ENCODE measurements at regions not wholly inside any gene's neighbourhood (a gene's known extent, or its start where the extent isn't known, plus 50 kb on each side); places are given as distances from the start of the nearest gene placed in this dataset.

- no peaks in the 10 kb centered on the region for H3K36me3 ChIP-seq (ENCODE audit: control insufficient read depth, insufficient read depth, low read length)
- H3K4me1 ChIP-seq = no peaks in the 10 kb centered on the region
- H2AFZ ChIP-seq = no peak overlapping the region
- no peak overlapping the region for H3K4me2 ChIP-seq (ENCODE audit: low read length)
- no peak overlapping the region for H3K27ac ChIP-seq
- no peak overlapping the region for H3K9ac ChIP-seq
- no peaks in the 10 kb centered on the region for H3K9me3 ChIP-seq (ENCODE audit: control insufficient read depth, low read length)
- H3K79me2 ChIP-seq = no peaks in the 10 kb centered on the region
- H3K4me3 ChIP-seq (ENCODE audit: low read depth, low read length) = no peak overlapping the region
- no peak for TF ChIP-seq CTCF (IDR thresholded peaks at IDR 0.05)
- no peaks in the 10 kb centered on the region for H3K27me3 ChIP-seq (ENCODE audit: control insufficient read depth, insufficient read depth, low read length)
Observed at GRCh38 chr3:159626598-159626997, 362.0 kb upstream of the IL12A start.

- Histone ChIP-seq H3K9me3 (ENCODE audit: control insufficient read depth, low read length) (no peaks in the 10 kb centered on the region), H3K4me2 (ENCODE audit: low read length) (no peak overlapping the region), H3K27me3 (ENCODE audit: control insufficient read depth, insufficient read depth, low read length) (no peaks in the 10 kb centered on the region), H3K36me3 (ENCODE audit: control insufficient read depth, insufficient read depth, low read length) (no peaks in the 10 kb centered on the region), H3K79me2 (no peaks in the 10 kb centered on the region), H2AFZ (no peak overlapping the region), H3K4me3 (ENCODE audit: low read depth, low read length) (no peak overlapping the region), H3K4me1 (no peaks in the 10 kb centered on the region), H3K27ac (no peak overlapping the region), H3K9ac (no peak overlapping the region)
- TF ChIP-seq CTCF (IDR thresholded peaks at IDR 0.05) = no peak
Observed at GRCh38 chr3:159627229-159627628, 361.4 kb upstream of the IL12A start.

- no peak overlapping the region for H2AFZ ChIP-seq
- H3K36me3 ChIP-seq (ENCODE audit: control insufficient read depth, insufficient read depth, low read length) = no peaks in the 10 kb centered on the region
- no peaks in the 10 kb centered on the region for H3K79me2 ChIP-seq
- no peak for TF ChIP-seq CTCF (IDR thresholded peaks at IDR 0.05)
- no peak overlapping the region for H3K4me2 ChIP-seq (ENCODE audit: low read length)
- H3K9me3 ChIP-seq (ENCODE audit: control insufficient read depth, low read length) = no peaks in the 10 kb centered on the region
- no peak overlapping the region for H3K4me3 ChIP-seq (ENCODE audit: low read depth, low read length)
- no peaks in the 10 kb centered on the region for H3K4me1 ChIP-seq
- H3K27me3 ChIP-seq (ENCODE audit: control insufficient read depth, insufficient read depth, low read length) = no peaks in the 10 kb centered on the region
- H3K9ac ChIP-seq = no peak overlapping the region
- H3K27ac ChIP-seq = no peak overlapping the region
Observed at GRCh38 chr3:159627634-159628033, 361.0 kb upstream of the IL12A start.

GRCh38 chr3:159629329-159630084 lies 359.1 kb upstream of the IL12A start:
- Histone ChIP-seq H2AFZ (no peak overlapping the region), H3K79me2 (no peaks in the 10 kb centered on the region), H3K27ac (no peak overlapping the region), H3K4me1 (no peaks in the 10 kb centered on the region), H3K4me2 (ENCODE audit: low read length) (no peak overlapping the region), H3K27me3 (ENCODE audit: control insufficient read depth, insufficient read depth, low read length) (no peaks in the 10 kb centered on the region), H3K4me3 (ENCODE audit: low read depth, low read length) (no peak overlapping the region), H3K9me3 (ENCODE audit: control insufficient read depth, low read length) (no peaks in the 10 kb centered on the region), H3K9ac (no peak overlapping the region), H3K36me3 (ENCODE audit: control insufficient read depth, insufficient read depth, low read length) (no peaks in the 10 kb centered on the region)
- no peak for TF ChIP-seq CTCF (IDR thresholded peaks at IDR 0.05)

GRCh38 chr3:159631226-159631625 lies 357.4 kb upstream of the IL12A start:
- no peak overlapping the region for H3K4me2 ChIP-seq (ENCODE audit: low read length)
- no peaks in the 10 kb centered on the region for H3K4me1 ChIP-seq
- no peaks in the 10 kb centered on the region for H3K36me3 ChIP-seq (ENCODE audit: control insufficient read depth, insufficient read depth, low read length)

More at GRCh38 chr3:159631226-159631625, 357.4 kb upstream of the IL12A start:
- Histone ChIP-seq H3K9ac (no peak overlapping the region), H3K9me3 (ENCODE audit: control insufficient read depth, low read length) (no peaks in the 10 kb centered on the region), H3K27me3 (ENCODE audit: control insufficient read depth, insufficient read depth, low read length) (no peaks in the 10 kb centered on the region), H3K4me3 (ENCODE audit: low read depth, low read length) (no peak overlapping the region), H2AFZ (no peak overlapping the region), H3K27ac (no peak overlapping the region), H3K79me2 (no peaks in the 10 kb centered on the region)
- TF ChIP-seq CTCF (IDR thresholded peaks at IDR 0.05) = no peak

All from parathyroid adenoma (tissue), 2 donors.